ENCODE measurements at regions not wholly inside any gene's neighbourhood (a gene's known extent, or its start where the extent isn't known, plus 50 kb on each side); places are given as distances from the start of the nearest gene placed in this dataset.

- TF ChIP-seq ZNF462 (CRISPR knock-in tag; IDR thresholded peaks at IDR 0.05) (no peak), REST (IDR thresholded peaks at IDR 0.05; ENCODE audit: unreplicated experiment) (no peak)
These were observed 157.7 kb downstream of the SMAD6 start (continued) for GRCh38 chr15:66859688-66860253.

GRCh38 chr15:66860844-66861243 lies 158.8 kb downstream of the SMAD6 start:
- no peaks in the 10 kb centered on the region for H3K9me2 ChIP-seq (ENCODE audit: insufficient read depth)
- no peak overlapping the region for H2AFZ ChIP-seq
- no peak overlapping the region for H3K27ac ChIP-seq (ENCODE audit: low read depth)
- no peaks in the 10 kb centered on the region for H3K36me3 Mint-ChIP-seq (ENCODE audit: low read depth)
- H3K9me3 Mint-ChIP-seq: no peaks in the 10 kb centered on the region
- peaks cover 6% of the 10 kb centered on the region for H3K27me3 Mint-ChIP-seq (ENCODE audit: insufficient read depth, low read depth, poor library complexity)
- DNase-seq (ENCODE audit: low spot score): no peak
- peaks cover 9% of the 10 kb centered on the region for H3K4me1 Mint-ChIP-seq
- no peaks in the 10 kb centered on the region for H3K79me2 ChIP-seq (replicated peaks; ENCODE audit: insufficient read depth)
- no peak overlapping the region for H3K27ac Mint-ChIP-seq
- H3K4me1 ChIP-seq (ENCODE audit: insufficient read depth): no peaks in the 10 kb centered on the region
- H3K4me3 ChIP-seq: no peak overlapping the region
- no peaks in the 10 kb centered on the region; the same call in 1 of the 2 replicates for H4K20me1 ChIP-seq (replicated peaks; ENCODE audit: insufficient read depth)
- H3K4me2 ChIP-seq: no peak overlapping the region
- H3K27me3 ChIP-seq (ENCODE audit: insufficient read depth): no peaks in the 10 kb centered on the region
- no peak for ATAC-seq
- no peaks in the 10 kb centered on the region for H3K36me3 ChIP-seq (ENCODE audit: insufficient read depth)
- H3K4me3 Mint-ChIP-seq: no peak overlapping the region
- H3F3A ChIP-seq (replicated peaks; ENCODE audit: low read depth): no peaks in the 10 kb centered on the region
- TF ChIP-seq NANOG (IDR thresholded peaks at IDR 0.05; ENCODE audit: borderline replicate concordance) (no peak), ZNF462 (CRISPR knock-in tag; IDR thresholded peaks at IDR 0.05) (no peak), EZH2 (IDR thresholded peaks at IDR 0.05; ENCODE audit: low read depth, unreplicated experiment) (no peak)

All from GM23338 (cell line).